SH-SY5Y (cell line): ENCODE measurements at regions not wholly inside any gene's neighbourhood (a gene's known extent, or its start where the extent isn't known, plus 50 kb on each side); places are given as distances from the start of the nearest gene placed in this dataset.

Experiments
- GATA2 ChIP-seq: IDR thresholded peaks from 2 replicates; pipeline ENCODE4 v1.6.1; 2011; ENCODE audit warnings: mild to moderate bottlenecking, low read depth, low read length
- GATA3 ChIP-seq: IDR thresholded peaks from 2 replicates; pipeline ENCODE4 v1.6.1; 2011; ENCODE audit warnings: low read depth, mild to moderate bottlenecking, low read length, moderate library complexity

GRCh38 chr3:157578181-157578580 is 75.0 kb upstream of the VEPH1 start:
- TF ChIP-seq GATA3 (no peak), GATA2 (no peak)
